ENCODE measurements at regions not wholly inside any gene's neighbourhood (a gene's known extent, or its start where the extent isn't known, plus 50 kb on each side); places are given as distances from the start of the nearest gene placed in this dataset.
"Not testable (repeated sequence)": the region's sequence is repeated elsewhere in the genome, so short reads cannot be mapped to it uniquely, and the experiment has no call there.

DNA sequence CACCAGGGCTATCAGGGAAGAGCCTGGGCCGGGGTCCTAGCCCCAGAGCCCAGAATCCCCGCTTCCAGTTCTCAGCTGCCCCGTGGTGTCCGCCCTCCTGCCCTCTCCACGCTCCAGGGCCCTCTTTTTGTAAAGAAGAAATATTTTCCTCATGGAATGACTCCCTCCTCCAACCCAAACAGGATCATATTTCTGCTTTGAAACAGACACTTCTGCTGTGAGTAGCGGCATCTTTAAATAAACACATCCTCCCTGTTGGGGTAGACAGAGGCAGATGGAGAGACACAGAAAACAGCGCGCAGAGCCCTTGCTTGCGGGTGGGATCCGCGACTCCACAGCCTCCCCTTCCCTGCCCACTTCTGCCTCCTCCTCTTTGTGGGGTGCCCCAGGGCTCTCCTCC is 4384.7 kb upstream of the TPTE start:
- H3K27me3 ChIP-seq; in situ Hi-C loops (cut with MboI; ENCODE audit: low pct_ligation_motif_present in 1 of 4, low pct_unique_long_range_greater_than_20kb in 1 of 4, low sequenced_read_pairs in 3 of 4); H3K27ac ChIP-seq; DNase-seq; intact Hi-C loops (cut with DNase I; ENCODE audit: low total_unique reads); H3K36me3 ChIP-seq; H3K4me1 ChIP-seq; H3K4me3 ChIP-seq; H3K9me3 ChIP-seq: not testable (repeated sequence)
- WGBS, 2 donors (ENCODE audit: low coverage in 1 of 2), result no CpG with 5 or more reads among the region's 11 CpGs

DNA sequence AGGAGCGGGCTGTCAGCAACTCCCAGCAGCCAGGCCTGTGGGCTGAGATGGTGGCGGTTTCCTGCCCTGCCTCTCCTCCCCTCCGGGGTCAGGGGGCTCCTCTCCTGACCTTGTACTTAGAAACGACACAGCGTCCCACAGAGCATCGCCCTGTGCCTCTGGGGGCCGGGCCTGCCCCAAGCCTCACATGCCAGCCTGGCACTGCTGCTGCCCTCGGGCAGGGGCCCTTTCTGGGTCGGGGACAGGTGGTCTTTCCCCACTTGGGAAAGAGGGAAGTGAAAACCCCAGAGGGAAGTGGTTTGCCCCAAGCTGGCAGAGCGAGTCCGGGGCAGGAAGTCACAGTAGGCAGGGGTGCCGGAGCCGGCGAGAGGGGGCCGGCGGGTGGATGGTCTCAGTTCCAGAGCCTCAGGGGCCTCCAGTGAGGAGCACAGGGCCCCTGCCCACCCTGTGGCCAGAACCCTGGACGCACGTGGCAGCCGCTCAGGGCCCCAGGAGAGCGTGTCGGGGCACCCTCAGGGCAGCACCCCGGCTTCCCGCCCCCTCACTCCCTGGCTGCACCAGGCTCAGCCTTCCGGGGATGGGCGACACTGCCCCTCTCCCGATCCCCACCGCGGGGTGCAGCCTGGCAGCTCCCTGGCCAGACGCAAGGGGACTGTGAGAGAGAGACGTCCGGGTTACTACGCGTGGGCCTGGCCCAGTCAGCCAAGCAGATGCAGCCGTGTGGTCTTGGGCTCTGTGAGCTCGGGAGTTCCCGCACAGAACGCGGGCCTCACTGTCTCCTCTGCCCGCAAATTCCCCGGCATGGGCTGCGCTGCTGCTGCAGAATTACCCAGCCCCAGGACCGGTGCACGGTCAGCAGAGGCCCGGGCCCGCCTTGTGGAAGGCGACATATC is 4382.9 kb upstream of the TPTE start:
- H3K9me3 ChIP-seq; in situ Hi-C loops (cut with MboI; ENCODE audit: low pct_ligation_motif_present in 1 of 4, low pct_unique_long_range_greater_than_20kb in 1 of 4, low sequenced_read_pairs in 3 of 4); H3K4me1 ChIP-seq; H3K36me3 ChIP-seq; H3K27ac ChIP-seq; intact Hi-C loops (cut with DNase I; ENCODE audit: low total_unique reads); H3K4me3 ChIP-seq; H3K27me3 ChIP-seq; DNase-seq: not testable (repeated sequence)
- no CpG with 5 or more reads among the region's 46 CpGs for WGBS, 2 donors (ENCODE audit: low coverage in 1 of 2)

DNA sequence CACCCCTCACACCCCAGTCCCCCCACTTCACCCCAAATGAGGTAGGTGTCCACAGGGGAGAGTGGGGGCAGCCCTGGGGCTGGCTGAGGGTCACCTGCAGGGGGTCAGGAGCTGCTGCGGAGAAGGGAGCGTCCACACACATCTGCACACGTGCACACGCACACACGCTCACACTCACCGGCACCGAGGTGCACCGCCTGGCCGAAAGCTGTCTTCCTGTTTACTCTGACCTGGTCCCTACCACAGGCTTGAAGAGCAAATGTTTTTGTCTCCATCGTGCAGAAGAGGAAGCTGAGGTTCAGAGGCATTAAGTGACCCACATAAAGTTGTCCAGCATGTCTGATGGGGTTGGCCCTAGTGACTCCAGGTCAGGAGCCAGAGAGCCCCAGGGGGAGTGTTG is 4382.1 kb upstream of the TPTE start:
- DNase-seq; H3K4me1 ChIP-seq; H3K9me3 ChIP-seq; intact Hi-C loops (cut with DNase I; ENCODE audit: low total_unique reads); H3K36me3 ChIP-seq; H3K27me3 ChIP-seq; H3K27ac ChIP-seq; in situ Hi-C loops (cut with MboI; ENCODE audit: low pct_ligation_motif_present in 1 of 4, low pct_unique_long_range_greater_than_20kb in 1 of 4, low sequenced_read_pairs in 3 of 4); H3K4me3 ChIP-seq: not testable (repeated sequence)
- no CpG with 5 or more reads among the region's 10 CpGs for WGBS, 2 donors (ENCODE audit: low coverage in 1 of 2)

DNA sequence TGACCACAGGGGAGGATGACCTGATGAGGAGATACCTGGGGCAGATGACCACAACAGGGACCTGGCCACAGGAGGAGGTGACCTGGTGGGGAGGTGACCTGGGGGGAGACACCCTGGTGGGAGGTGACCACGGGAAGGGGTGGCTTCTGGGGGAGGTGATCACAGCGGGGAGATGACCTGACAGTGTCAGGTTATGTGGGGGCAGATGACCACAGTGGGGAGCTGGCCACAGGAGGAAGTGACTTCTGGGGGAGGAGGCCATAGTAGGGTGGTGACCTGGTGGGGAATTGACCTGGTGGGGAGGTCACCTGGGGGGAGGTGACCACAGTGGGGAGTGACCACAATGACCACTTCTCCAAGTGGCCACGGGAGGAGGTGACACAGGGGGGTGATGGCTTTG is 4381.5 kb upstream of the TPTE start:
- in situ Hi-C loops (cut with MboI; ENCODE audit: low pct_ligation_motif_present in 1 of 4, low pct_unique_long_range_greater_than_20kb in 1 of 4, low sequenced_read_pairs in 3 of 4); intact Hi-C loops (cut with DNase I; ENCODE audit: low total_unique reads); H3K4me3 ChIP-seq; H3K4me1 ChIP-seq; H3K9me3 ChIP-seq; DNase-seq; H3K27ac ChIP-seq; H3K36me3 ChIP-seq; H3K27me3 ChIP-seq: not testable (repeated sequence)
- no CpG with 5 or more reads among the region's 3 CpGs for WGBS, 2 donors (ENCODE audit: low coverage in 1 of 2)

- WGBS, 2 donors (ENCODE audit: low coverage in 1 of 2), result no CpG with 5 or more reads among the region's 27 CpGs
- H3K4me3 ChIP-seq; intact Hi-C loops (cut with DNase I; ENCODE audit: low total_unique reads); H3K27ac ChIP-seq; DNase-seq; H3K36me3 ChIP-seq; H3K27me3 ChIP-seq; in situ Hi-C loops (cut with MboI; ENCODE audit: low pct_ligation_motif_present in 1 of 4, low pct_unique_long_range_greater_than_20kb in 1 of 4, low sequenced_read_pairs in 3 of 4); H3K9me3 ChIP-seq; H3K4me1 ChIP-seq: not testable (repeated sequence)
These were observed 4380.8 kb upstream of the TPTE start for GRCh38 chr21:6140467-6141137.

- DNase-seq; H3K9me3 ChIP-seq; in situ Hi-C loops (cut with MboI; ENCODE audit: low pct_ligation_motif_present in 1 of 4, low pct_unique_long_range_greater_than_20kb in 1 of 4, low sequenced_read_pairs in 3 of 4); H3K27me3 ChIP-seq; H3K36me3 ChIP-seq; intact Hi-C loops (cut with DNase I; ENCODE audit: low total_unique reads); H3K27ac ChIP-seq; H3K4me1 ChIP-seq; H3K4me3 ChIP-seq: not testable (repeated sequence)
- no CpG with 5 or more reads among the region's 14 CpGs for WGBS, 2 donors (ENCODE audit: low coverage in 1 of 2)
These were observed 4380.3 kb upstream of the TPTE start for GRCh38 chr21:6141138-6141474.

GRCh38 chr21:6153154-6153553 is 4368.2 kb upstream of the TPTE start:
- H3K36me3 ChIP-seq; H3K27ac ChIP-seq; H3K9me3 ChIP-seq; in situ Hi-C loops (cut with MboI; ENCODE audit: low pct_ligation_motif_present in 1 of 4, low pct_unique_long_range_greater_than_20kb in 1 of 4, low sequenced_read_pairs in 3 of 4); DNase-seq; intact Hi-C loops (cut with DNase I; ENCODE audit: low total_unique reads); H3K4me3 ChIP-seq; H3K27me3 ChIP-seq; H3K4me1 ChIP-seq: not testable (repeated sequence)
- no CpG with 5 or more reads among the region's 4 CpGs for WGBS, 2 donors (ENCODE audit: low coverage in 1 of 2)

GRCh38 chr21:6154524-6155320 is 4366.7 kb upstream of the TPTE start:
- H3K27me3 ChIP-seq; H3K4me3 ChIP-seq; intact Hi-C loops (cut with DNase I; ENCODE audit: low total_unique reads); H3K9me3 ChIP-seq; in situ Hi-C loops (cut with MboI; ENCODE audit: low pct_ligation_motif_present in 1 of 4, low pct_unique_long_range_greater_than_20kb in 1 of 4, low sequenced_read_pairs in 3 of 4); H3K36me3 ChIP-seq; H3K27ac ChIP-seq; H3K4me1 ChIP-seq; DNase-seq: not testable (repeated sequence)
- 0% methylated on average over 1 of the region's 30 CpGs; no CpG with 5 or more reads in 1 of the 2 donors for WGBS, 2 donors (ENCODE audit: low coverage in 1 of 2)

DNA sequence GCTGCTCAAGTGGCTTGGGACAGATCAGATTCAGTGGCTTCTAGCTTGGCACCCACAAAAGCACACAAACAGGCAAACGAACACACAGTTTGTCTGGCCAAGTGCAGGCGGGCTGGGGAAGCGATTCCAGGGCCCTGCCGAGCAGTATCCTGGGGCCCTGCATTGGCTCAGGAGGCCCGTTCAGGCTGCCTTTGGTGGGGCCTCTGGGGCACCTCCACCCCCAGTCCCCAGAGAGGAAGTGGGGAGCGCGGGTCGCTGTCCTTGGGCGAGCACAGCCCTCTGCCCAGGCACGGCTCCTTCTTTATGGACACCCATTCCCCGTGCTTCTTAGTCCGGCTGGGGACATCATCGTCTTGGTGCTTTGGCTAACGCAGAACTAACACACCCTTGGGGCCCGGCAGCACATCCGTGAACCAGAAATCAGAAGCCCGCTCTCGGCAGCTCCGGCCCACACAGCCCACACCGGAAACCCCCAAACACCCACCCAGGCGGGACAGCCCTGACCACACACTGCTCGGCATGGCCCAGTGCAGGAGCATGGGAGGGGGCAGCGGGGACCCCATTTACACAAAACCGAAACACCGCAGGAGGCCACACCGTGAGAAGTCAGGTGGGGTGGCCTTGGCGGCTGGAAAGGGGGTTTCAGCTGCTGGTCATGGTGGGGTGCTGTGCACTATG is 4364.5 kb upstream of the TPTE start:
- no CpG with 5 or more reads among the region's 27 CpGs for WGBS, 2 donors (ENCODE audit: low coverage in 1 of 2)
- H3K4me1 ChIP-seq; H3K4me3 ChIP-seq; H3K9me3 ChIP-seq; DNase-seq; in situ Hi-C loops (cut with MboI; ENCODE audit: low pct_ligation_motif_present in 1 of 4, low pct_unique_long_range_greater_than_20kb in 1 of 4, low sequenced_read_pairs in 3 of 4); H3K36me3 ChIP-seq; H3K27ac ChIP-seq; intact Hi-C loops (cut with DNase I; ENCODE audit: low total_unique reads); H3K27me3 ChIP-seq: not testable (repeated sequence)

DNA sequence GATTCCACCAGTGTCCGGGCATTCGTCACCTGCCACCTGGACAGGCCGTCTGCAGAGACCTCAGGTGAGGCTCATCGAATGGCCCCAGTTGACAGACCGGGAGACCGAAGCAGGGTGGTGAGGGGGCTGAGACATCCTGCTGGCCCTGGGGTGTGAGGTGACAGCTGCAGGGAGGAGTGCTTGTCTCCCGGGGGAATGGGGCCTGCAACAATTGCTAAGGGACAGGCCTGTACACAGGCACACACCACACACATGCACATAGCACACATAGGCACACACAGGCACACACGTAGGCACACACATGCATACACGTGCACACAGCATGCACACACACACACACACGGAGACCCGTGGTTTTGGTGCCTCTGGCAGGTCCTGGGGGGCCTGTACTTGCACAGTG is 4363.9 kb upstream of the TPTE start:
- in situ Hi-C loops (cut with MboI; ENCODE audit: low pct_ligation_motif_present in 1 of 4, low pct_unique_long_range_greater_than_20kb in 1 of 4, low sequenced_read_pairs in 3 of 4); H3K27ac ChIP-seq; DNase-seq; intact Hi-C loops (cut with DNase I; ENCODE audit: low total_unique reads); H3K36me3 ChIP-seq; H3K9me3 ChIP-seq; H3K4me1 ChIP-seq; H3K27me3 ChIP-seq; H3K4me3 ChIP-seq: not testable (repeated sequence)
- no CpG with 5 or more reads among the region's 11 CpGs for WGBS, 2 donors (ENCODE audit: low coverage in 1 of 2)
